Stimulated activated CD4-positive, alpha-beta T cell treated with anti-CD3 and anti-CD28 coated beads, Interleukin-15, amount 100 ng/mL, for 1 hour (primary cell): ENCODE measurements at regions not wholly inside any gene's neighbourhood (a gene's known extent, or its start where the extent isn't known, plus 50 kb on each side); places are given as distances from the start of the nearest gene placed in this dataset.

Experiments
- DNase-seq, 2 donors: peaks; one replicate each; pipeline ENCODE4 v3.0.0-alpha.2; 2020; ENCODE audit warnings: low read depth in 1 of 2, low spot score in 1 of 2

GRCh38 chr21:35215870-35216269, 166.8 kb upstream of the RUNX1 start:
- DNase-seq: no peak

- DNase-seq: no peak
These were observed 163.5 kb upstream of the RUNX1 start for GRCh38 chr21:35212393-35213127.

- no peak for DNase-seq
These were observed 162.7 kb upstream of the RUNX1 start for GRCh38 chr21:35211782-35212181.

DNA sequence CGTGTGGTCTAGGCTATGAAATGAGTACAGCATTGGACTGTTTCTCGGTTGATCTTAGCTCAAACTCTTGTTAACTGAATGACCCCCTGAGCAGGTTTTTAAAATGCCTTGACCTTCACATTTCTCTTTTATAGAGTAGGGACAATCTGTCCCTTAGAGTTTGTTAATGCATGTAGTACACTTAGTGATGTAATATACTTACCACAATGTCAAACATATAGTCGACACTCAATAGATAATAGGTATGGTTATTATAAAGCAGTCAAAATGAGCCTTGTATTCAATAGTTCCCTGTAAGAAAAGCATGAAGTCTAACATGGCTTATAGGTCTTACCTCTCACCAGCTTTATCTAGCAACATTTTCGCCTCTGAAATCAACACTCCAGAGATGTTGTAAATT, 161.0 kb upstream of the RUNX1 start:
- DNase-seq: no peak

GRCh38 chr21:35208810-35209517, 159.9 kb upstream of the RUNX1 start:
- DNase-seq: no peak

DNA sequence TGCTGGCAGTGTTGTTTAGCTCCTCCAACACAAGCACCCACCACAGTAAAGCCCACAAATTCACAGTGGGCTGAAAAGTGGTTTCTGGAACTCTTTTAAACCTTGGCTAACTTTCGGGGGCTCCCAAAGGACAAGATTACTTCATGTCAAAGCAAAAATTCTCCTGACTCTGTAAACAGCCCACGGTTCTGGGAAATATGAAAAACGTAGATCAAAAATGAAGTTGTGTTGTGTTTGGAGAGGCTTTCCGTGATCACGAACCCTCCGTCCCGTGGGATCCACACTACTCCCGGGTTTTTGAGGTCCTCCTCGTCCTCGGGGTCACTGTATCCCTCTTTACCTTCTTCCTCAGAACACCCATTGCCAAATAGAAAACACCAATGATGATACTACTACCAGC, 159.0 kb upstream of the RUNX1 start:
- DNase-seq: no peak

GRCh38 chr21:35207322-35207721, 158.2 kb upstream of the RUNX1 start:
- no peak for DNase-seq

DNA sequence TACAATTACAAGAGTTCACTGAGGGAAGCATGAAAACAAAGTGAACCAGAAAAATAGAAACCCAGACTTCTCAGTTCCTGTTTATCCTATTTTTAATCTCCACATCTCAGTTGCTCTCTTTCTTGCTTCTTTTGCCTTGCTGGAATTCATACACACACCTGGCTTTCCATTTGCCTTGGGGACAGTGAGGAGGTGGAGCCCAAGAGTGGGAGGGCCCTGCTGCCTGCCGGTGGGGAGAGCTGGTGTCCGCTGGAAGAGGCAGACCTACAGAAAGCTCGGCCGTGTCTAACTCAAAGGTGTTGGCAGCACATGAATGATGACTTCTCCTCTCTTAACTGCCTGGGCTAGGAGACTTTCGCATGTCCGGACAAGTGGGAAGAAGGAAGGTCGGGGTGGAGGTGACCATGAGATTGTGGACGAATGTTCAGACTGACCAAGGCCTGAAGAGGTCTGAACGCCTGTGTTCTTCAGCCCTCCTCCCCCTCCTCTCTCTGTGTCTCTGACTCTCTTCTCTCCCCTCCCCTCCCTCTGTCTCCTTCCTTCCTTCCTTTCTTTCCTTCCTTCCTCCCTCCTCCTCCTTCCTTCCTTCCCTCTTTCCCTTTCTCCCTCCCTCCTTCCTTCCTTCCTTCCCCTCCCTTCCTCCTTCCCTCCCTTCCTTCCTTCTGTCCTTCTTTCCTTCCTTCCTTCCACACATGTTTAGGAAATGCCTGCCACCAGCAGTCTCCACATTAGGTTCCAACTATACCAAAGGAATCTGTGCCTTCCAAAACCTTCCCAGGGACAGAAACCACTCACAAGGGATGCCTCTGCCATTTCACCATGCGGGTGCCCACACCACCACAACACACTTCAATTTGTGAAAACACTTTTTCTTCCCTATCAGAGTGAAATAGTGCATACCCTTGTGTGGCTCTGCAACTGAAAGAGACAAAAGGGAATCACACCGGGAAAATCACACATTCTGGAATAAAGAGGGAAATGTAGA, 157.3 kb upstream of the RUNX1 start:
- no peak for DNase-seq

GRCh38 chr21:35204850-35205541, 155.9 kb upstream of the RUNX1 start:
- DNase-seq: no peak

DNA sequence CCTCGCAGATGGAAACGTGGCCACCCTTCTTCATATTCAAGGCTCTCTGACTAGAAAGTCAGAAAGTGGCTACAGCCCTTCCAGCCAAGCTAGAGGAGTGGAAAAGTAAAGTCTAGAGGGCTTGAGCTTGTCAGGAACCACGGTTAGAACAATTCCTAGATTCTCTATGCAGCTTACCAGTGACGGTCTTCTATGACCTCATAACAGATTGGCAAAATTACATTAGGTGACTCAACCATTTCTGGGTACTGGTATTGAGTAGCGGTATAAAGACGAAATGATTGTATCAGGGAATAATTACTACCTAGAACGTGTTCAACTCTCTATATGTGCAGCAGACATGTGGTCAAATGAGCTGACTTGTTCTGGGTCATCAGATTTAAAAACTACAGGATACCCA, 155.0 kb upstream of the RUNX1 start:
- no peak for DNase-seq

- DNase-seq: no peak
These were observed 154.2 kb upstream of the RUNX1 start for GRCh38 chr21:35203093-35203977.

GRCh38 chr21:35202431-35202830, 153.3 kb upstream of the RUNX1 start:
- no peak for DNase-seq

- no peak for DNase-seq
These were observed 152.7 kb upstream of the RUNX1 start for GRCh38 chr21:35201799-35202198.

DNA sequence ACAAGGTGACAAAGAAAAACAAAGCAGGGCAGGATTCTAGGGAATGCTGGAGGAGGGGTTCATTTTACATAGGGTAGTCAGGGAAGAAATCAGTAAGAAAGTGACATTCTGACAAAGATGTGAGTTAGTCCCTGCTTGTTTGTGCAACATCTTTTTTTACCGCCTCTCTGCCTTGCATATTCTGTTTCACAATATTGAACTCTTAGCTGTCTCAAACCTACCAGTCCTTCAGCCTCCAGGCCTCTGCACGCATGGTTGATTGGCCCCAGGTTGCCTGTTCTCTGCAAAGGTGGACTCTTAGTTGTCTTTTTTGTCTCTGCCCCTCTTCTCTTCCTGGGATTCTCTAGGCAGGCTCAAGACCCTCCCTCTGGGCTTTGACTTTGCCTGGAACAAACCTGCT, 152.2 kb upstream of the RUNX1 start:
- no peak for DNase-seq

- DNase-seq: no peak
These were observed 150.6 kb upstream of the RUNX1 start for GRCh38 chr21:35199733-35200015.

DNA sequence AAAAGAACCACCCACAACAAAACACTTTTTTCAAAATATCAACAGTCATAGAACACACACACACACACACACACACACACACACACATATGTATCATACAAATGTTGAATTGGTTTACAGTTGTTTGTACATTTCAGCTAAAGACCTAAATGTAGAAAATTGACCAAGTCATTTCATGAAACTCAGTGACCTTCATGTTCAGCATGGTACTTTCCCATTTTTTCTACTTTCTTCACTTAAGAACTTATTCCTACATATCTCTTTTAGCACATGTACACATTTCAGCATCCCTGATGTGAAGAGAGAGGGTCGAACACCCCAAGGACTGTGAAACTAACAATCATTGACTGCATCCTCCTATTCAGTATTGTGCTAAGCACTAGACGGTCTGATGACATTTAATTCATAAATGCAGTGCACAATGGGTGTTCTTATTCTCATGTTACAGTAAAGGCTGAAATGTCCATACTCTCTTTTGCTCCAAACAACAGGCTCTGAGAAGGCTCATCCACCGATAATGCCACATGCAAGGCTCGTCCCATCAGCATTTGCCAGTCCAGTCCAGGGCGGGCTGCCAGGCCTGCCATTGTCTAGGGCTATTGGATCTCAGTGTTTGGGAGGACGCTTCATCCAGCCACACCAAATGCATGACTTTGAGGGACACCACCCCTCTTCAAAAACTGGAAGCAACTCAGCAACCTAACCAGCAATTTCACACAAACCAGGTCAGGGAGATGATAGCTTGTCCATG, 150.1 kb upstream of the RUNX1 start:
- no peak for DNase-seq

GRCh38 chr21:35198565-35198964, 149.5 kb upstream of the RUNX1 start:
- no peak for DNase-seq

- DNase-seq: no peak
These were observed 148.9 kb upstream of the RUNX1 start for GRCh38 chr21:35197992-35198431.

DNA sequence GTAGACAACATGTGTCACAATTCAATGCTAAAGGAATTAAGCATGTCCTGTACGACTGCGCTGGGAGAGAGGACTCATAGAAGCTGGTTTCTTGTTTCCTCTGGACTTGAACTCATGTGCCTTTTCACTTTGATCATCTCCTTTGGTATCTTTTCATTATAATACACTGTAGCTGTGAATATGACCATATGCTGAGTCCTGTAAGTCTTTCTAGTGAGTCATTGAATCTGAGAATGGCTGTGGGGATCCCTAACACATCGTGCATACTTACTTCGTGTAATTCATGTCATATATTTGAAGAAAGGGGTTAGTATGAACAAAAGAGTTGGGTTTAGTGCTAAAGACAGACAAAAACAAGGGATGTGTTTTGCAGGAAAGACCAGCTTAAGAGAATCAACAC, 148.1 kb upstream of the RUNX1 start:
- DNase-seq: no peak

- DNase-seq: no peak
These were observed 147.0 kb upstream of the RUNX1 start for GRCh38 chr21:35196128-35196527.
